Suprapubic skin (tissue), 4 donors: ENCODE measurements at regions not wholly inside any gene's neighbourhood (a gene's known extent, or its start where the extent isn't known, plus 50 kb on each side); places are given as distances from the start of the nearest gene placed in this dataset.

Source experiments
- DNase-seq, 2 donors: peaks; one replicate each; pipeline ENCODE4 v3.0.0-alpha.2; 2019; ENCODE audit warnings: low spot score in 2 of 2
- H3K27ac ChIP-seq: fragments of 200-600 bp; sonication (generic); one replicate; pipeline ENCODE4 v1.5.1; 2019
- H3K27me3 ChIP-seq: fragments of 200-600 bp; sonication (generic); one replicate; pipeline ENCODE4 v1.5.1; 2019
- H3K36me3 ChIP-seq: fragments of 200-600 bp; sonication (generic); one replicate; pipeline ENCODE4 v1.5.1; 2019
- H3K4me1 ChIP-seq: fragments of 200-600 bp; sonication (generic); one replicate; pipeline ENCODE4 v1.5.1; 2019
- H3K4me3 ChIP-seq: fragments of 200-600 bp; sonication (generic); one replicate; pipeline ENCODE4 v1.5.1; 2019; ENCODE audit warnings: mild to moderate bottlenecking
- H3K9me3 ChIP-seq: fragments of 200-600 bp; sonication (generic); one replicate; pipeline ENCODE4 v1.5.1; 2019
- EP300 ChIP-seq: sonication (generic); formaldehyde crosslinking; IDR thresholded peaks from one replicate; pipeline ENCODE4 v1.6.1; 2017; ENCODE audit warnings: antibody characterized with exemption
- POLR2A ChIP-seq, 2 donors: fragments of 450-650 bp; IDR thresholded peaks; one replicate each; pipeline ENCODE4 v1.6.1; 2017; ENCODE audit warnings: antibody characterized with exemption in 2 of 2, mild to moderate bottlenecking in 2 of 2, moderate library complexity in 2 of 2
- POLR2AphosphoS5 ChIP-seq, 3 donors: sonication (generic); formaldehyde crosslinking; IDR thresholded peaks; one replicate each; pipeline ENCODE4 v1.6.1; 2017; ENCODE audit warnings: antibody characterized with exemption in 3 of 3
- WGBS: methylation state at CpG from one replicate; pipeline ENCODE4 v1.1.5; 2018; 5-methylcytosine and 5-hydroxymethylcytosine counted together
- TF ChIP-seq, protein P1 (sequence below), 2 donors: fragments of 200-600 bp in 1 of 2; fragments of 450-650 bp in 1 of 2; sonication (generic) in 1 of 2; IDR thresholded peaks; one replicate each; pipeline ENCODE4 v1.5.1; 2016 to 2019; ENCODE audit warnings: antibody characterized with exemption in 2 of 2, mild to moderate bottlenecking in 1 of 2, moderate library complexity in 1 of 2

DNA sequence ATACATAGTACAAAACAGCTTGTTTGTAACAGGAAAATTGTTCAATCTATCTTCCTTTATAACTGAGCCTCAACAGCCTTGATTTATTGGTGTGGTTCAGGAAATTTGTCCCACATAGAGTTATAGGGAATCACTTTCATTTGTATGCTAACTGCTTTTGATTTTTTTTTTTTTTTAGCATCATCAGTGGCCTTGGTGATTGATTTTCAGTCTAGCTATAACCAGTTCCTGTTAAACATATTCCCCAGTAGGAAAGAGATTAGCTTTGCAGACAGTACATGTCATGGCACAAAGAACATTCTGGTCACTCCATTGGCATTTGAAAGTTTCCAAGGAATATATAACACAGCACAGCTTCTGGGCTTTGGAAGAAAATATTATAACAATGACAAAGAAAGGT lies 337.3 kb upstream of the TMPO start:
- Histone ChIP-seq H3K27ac (no peak overlapping the region), H3K4me3 (no peak overlapping the region), H3K36me3 (no peaks in the 10 kb centered on the region), H3K27me3 (no peaks in the 10 kb centered on the region), H3K9me3 (no peaks in the 10 kb centered on the region), H3K4me1 (no peaks in the 10 kb centered on the region)
- DNase-seq, result no peak
- TF ChIP-seq EP300, result no peak
- TF ChIP-seq POLR2A (IDR thresholded peaks at IDR 0.05), result no peak
- TF ChIP-seq, protein P1, sequence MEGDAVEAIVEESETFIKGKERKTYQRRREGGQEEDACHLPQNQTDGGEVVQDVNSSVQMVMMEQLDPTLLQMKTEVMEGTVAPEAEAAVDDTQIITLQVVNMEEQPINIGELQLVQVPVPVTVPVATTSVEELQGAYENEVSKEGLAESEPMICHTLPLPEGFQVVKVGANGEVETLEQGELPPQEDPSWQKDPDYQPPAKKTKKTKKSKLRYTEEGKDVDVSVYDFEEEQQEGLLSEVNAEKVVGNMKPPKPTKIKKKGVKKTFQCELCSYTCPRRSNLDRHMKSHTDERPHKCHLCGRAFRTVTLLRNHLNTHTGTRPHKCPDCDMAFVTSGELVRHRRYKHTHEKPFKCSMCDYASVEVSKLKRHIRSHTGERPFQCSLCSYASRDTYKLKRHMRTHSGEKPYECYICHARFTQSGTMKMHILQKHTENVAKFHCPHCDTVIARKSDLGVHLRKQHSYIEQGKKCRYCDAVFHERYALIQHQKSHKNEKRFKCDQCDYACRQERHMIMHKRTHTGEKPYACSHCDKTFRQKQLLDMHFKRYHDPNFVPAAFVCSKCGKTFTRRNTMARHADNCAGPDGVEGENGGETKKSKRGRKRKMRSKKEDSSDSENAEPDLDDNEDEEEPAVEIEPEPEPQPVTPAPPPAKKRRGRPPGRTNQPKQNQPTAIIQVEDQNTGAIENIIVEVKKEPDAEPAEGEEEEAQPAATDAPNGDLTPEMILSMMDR (IDR thresholded peaks at IDR 0.05), result no peak
- no peak for TF ChIP-seq POLR2AphosphoS5 (IDR thresholded peaks at IDR 0.05)

DNA sequence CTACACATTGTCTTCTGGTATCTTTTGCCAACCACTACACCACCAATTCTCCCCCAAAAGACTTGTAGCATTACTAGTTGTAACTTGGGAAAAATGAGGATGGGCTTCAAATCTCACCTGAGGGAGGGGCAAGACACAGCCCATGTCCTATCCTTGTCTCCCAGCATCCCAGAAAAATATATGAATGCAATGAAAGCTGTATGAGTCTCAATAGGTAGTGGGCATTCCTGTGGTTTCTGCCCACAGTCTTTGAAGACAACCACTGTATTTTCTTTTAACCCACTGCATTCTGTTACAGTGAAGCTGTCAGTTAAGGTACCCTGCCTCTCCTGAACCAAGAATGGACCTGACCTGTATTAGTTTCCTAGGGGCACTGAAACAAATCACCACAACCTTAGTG lies 336.2 kb upstream of the TMPO start:
- TF ChIP-seq, protein P1 (IDR thresholded peaks at IDR 0.05), result no peak
- TF ChIP-seq EP300, result no peak
- TF ChIP-seq POLR2A (IDR thresholded peaks at IDR 0.05), result no peak
- TF ChIP-seq POLR2AphosphoS5 (IDR thresholded peaks at IDR 0.05), result no peak
- Histone ChIP-seq H3K27ac (no peak overlapping the region), H3K36me3 (no peaks in the 10 kb centered on the region), H3K4me3 (no peak overlapping the region), H3K4me1 (no peaks in the 10 kb centered on the region), H3K27me3 (no peaks in the 10 kb centered on the region), H3K9me3 (no peaks in the 10 kb centered on the region)
- DNase-seq, result no peak

DNA sequence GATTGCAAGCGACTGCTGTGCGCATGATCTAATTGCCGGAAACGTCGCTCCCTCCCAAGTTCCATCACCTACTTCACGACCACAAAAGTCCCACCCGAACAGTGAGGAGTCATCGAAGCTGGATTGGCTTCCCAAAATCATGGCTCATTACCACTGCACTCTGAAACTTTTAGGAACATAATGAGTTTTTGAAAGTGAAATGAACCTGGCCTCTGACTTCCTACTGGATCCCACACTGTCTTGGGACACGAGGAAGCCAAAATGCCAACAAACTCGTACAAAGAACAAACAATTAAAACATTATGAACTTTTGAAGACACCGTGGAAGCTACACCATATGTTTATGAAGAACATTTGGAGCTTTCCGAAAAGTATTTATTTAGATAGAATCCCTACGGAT lies 334.8 kb upstream of the TMPO start:
- no peak for DNase-seq
- 73% methylated on average over 13 of the region's 13 CpGs for WGBS
- H3K4me1 ChIP-seq, result no peaks in the 10 kb centered on the region
- no peak overlapping the region for H3K27ac ChIP-seq
- H3K36me3 ChIP-seq, result no peaks in the 10 kb centered on the region
- H3K9me3 ChIP-seq, result no peaks in the 10 kb centered on the region
- H3K27me3 ChIP-seq, result no peaks in the 10 kb centered on the region
- TF ChIP-seq POLR2AphosphoS5 (IDR thresholded peaks at IDR 0.05) (no peak), EP300 (no peak), POLR2A (IDR thresholded peaks at IDR 0.05) (no peak)
- TF ChIP-seq, protein P1 (IDR thresholded peaks at IDR 0.05), result no peak
- no peak overlapping the region for H3K4me3 ChIP-seq

DNA sequence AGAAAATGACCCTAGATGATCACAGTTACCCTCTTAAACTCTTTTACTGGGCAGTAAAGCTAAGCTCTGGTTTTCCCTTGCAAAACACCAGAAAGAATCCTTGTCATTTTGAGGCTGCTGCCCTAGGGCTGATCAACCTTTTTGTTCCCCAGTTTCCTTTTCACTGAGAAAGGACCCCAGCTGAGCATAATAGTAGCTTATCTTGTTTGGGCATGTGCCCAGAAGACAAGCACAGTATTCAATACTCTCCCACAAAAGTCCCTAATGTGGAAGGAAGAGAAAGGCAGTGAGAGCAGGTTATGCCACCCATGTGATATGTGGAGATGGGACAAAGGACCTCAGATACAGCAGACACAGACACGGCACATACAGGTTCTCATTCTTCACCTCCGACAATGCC lies 332.6 kb upstream of the TMPO start:
- Histone ChIP-seq H3K9me3 (no peaks in the 10 kb centered on the region), H3K27me3 (no peaks in the 10 kb centered on the region), H3K4me1 (no peaks in the 10 kb centered on the region), H3K27ac (no peak overlapping the region), H3K36me3 (no peaks in the 10 kb centered on the region), H3K4me3 (no peak overlapping the region)
- no peak for DNase-seq
- 83% methylated on average over 2 of the region's 2 CpGs for WGBS
- TF ChIP-seq, protein P1 (IDR thresholded peaks at IDR 0.05), result no peak
- no peak for TF ChIP-seq POLR2A (IDR thresholded peaks at IDR 0.05)
- no peak for TF ChIP-seq EP300
- no peak for TF ChIP-seq POLR2AphosphoS5 (IDR thresholded peaks at IDR 0.05)

DNA sequence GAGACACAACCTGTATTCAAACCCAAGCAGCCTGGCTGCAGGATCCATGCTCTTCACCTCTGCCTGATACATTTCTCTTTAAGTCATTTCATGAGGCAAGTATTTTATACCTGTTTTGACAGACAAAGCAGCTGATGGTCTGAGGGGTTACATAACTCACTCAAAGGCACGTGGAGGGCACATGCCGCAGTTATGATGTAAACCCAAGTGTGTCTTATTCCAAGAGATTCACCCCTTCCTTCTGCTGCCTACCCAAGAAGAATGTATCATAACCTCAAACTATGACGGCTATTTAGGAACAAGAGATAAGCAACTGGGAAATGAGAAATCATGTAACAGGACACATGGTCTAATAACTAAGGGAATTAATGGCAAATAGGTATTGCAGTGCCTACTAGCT lies 329.8 kb upstream of the TMPO start:
- Histone ChIP-seq H3K36me3 (no peaks in the 10 kb centered on the region), H3K4me3 (no peak overlapping the region), H3K27ac (no peak overlapping the region), H3K27me3 (no peaks in the 10 kb centered on the region), H3K4me1 (no peaks in the 10 kb centered on the region), H3K9me3 (no peaks in the 10 kb centered on the region)
- no peak for TF ChIP-seq POLR2AphosphoS5 (IDR thresholded peaks at IDR 0.05)
- TF ChIP-seq POLR2A (IDR thresholded peaks at IDR 0.05), result no peak
- TF ChIP-seq, protein P1 (IDR thresholded peaks at IDR 0.05), result no peak
- no peak for TF ChIP-seq EP300
- WGBS, result 39% methylated on average over 3 of the region's 3 CpGs
- DNase-seq, result no peak
